ENCODE measurements at regions not wholly inside any gene's neighbourhood (a gene's known extent, or its start where the extent isn't known, plus 50 kb on each side); places are given as distances from the start of the nearest gene placed in this dataset.

DNA sequence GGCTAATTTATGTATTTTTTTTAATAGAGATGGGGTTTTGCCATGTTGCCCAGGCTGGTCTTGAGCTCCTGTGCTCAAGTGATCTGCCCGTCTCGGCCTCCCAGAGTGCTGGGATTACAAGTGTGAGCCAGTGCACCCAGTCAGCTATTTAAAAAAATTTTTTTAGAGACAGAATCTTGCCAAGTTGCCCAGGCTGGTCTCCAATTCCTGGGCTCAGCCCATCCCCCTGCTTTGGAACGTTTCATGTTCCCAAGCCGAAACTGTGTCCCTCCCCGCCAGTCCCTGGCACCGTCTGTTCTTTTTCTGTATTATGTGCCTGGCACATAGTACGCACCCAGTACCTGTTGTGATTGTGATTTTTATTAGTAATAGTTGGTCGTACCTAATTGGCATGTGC, 63.1 kb upstream of the MGAT5 start:
- H2AFZ ChIP-seq (ENCODE audit: control insufficient read depth, low read depth, low read length), result no peak overlapping the region
- ATAC-seq, result no peak
- H3K4me3 ChIP-seq, result no peak overlapping the region
- no peaks in the 10 kb centered on the region for H3K27me3 ChIP-seq (replicated peaks in 1 of 2; ENCODE audit: control insufficient read depth in 2 of 2, insufficient read depth in 2 of 2, low read length in 1 of 2)
- peaks cover 85% of the 10 kb centered on the region for H3K79me2 ChIP-seq (ENCODE audit: control insufficient read depth, insufficient read depth, low read length)
- ChIA-PET CTCF (interaction anchor here (1.1 kb wide), 1 partner anchor 55 kb away, joined by 4 read pairs; no protein-coding TSS in a partner anchor), RAD21 (ENCODE audit: unreplicated experiment) (no interaction called here), SMC1A (ENCODE audit: uncharacterized antibody, unreplicated experiment) (no interaction called here), POLR2A (no interaction called here)
- H3K36me3 ChIP-seq (ENCODE audit: control insufficient read depth in 2 of 2, insufficient read depth in 2 of 2, low read length in 1 of 2), result peaks cover 4 to 8% of the 10 kb centered on the region in 2 experiments; a peak in 3 of 4 replicates
- intact Hi-C loops (cut with micrococcal nuclease; ENCODE audit: unreplicated experiment), result no loop called here
- no peak overlapping the region for H3K27ac ChIP-seq (ENCODE audit: control insufficient read depth, insufficient read depth)
- H3K4me2 ChIP-seq (ENCODE audit: control insufficient read depth, insufficient read depth), result no peak overlapping the region
- peaks cover 14% of the 10 kb centered on the region; the same call in 1 of the 2 replicates for H3K4me1 ChIP-seq (ENCODE audit: control insufficient read depth, insufficient read depth, low read length)
- no peak for DNase-seq (ENCODE audit: low read depth, low spot score)
- no peaks in the 10 kb centered on the region; the same call in 1 of the 2 replicates for H4K20me1 ChIP-seq (ENCODE audit: control insufficient read depth, insufficient read depth)
- TF ChIP-seq, protein P1, sequence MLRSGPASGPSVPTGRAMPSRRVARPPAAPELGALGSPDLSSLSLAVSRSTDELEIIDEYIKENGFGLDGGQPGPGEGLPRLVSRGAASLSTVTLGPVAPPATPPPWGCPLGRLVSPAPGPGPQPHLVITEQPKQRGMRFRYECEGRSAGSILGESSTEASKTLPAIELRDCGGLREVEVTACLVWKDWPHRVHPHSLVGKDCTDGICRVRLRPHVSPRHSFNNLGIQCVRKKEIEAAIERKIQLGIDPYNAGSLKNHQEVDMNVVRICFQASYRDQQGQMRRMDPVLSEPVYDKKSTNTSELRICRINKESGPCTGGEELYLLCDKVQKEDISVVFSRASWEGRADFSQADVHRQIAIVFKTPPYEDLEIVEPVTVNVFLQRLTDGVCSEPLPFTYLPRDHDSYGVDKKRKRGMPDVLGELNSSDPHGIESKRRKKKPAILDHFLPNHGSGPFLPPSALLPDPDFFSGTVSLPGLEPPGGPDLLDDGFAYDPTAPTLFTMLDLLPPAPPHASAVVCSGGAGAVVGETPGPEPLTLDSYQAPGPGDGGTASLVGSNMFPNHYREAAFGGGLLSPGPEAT (IDR thresholded peaks at IDR 0.05; ENCODE audit: low read depth), result no peak
- TF ChIP-seq ZNF24 (IDR thresholded peaks at IDR 0.05), result no peak
- TF ChIP-seq CREM (IDR thresholded peaks at IDR 0.05; ENCODE audit: low read depth), result no peak
- TF ChIP-seq ETV6 (conservative IDR thresholded peaks at IDR 0.05 in 1 of 2, IDR thresholded peaks at IDR 0.05 in 1 of 2; ENCODE audit: borderline replicate concordance in 1 of 2, low read depth in 1 of 2), result no peak
- TF ChIP-seq, protein P2, sequence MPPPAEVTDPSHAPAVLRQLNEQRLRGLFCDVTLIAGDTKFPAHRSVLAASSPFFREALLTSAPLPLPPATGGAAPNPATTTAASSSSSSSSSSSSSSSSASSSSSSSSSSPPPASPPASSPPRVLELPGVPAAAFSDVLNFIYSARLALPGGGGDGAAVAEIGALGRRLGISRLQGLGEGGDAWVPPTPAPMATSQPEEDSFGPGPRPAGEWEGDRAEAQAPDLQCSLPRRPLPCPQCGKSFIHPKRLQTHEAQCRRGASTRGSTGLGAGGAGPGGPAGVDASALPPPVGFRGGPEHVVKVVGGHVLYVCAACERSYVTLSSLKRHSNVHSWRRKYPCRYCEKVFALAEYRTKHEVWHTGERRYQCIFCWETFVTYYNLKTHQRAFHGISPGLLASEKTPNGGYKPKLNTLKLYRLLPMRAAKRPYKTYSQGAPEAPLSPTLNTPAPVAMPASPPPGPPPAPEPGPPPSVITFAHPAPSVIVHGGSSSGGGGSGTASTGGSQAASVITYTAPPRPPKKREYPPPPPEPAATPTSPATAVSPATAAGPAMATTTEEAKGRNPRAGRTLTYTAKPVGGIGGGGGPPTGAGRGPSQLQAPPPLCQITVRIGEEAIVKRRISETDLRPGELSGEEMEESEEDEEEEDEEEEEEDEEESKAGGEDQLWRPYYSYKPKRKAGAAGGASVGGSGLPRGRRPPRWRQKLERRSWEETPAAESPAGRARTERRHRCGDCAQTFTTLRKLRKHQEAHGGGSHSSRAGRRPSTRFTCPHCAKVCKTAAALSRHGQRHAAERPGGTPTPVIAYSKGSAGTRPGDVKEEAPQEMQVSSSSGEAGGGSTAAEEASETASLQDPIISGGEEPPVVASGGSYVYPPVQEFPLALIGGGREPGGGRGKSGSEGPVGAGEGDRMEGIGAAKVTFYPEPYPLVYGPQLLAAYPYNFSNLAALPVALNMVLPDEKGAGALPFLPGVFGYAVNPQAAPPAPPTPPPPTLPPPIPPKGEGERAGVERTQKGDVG (CRISPR knock-in tag; IDR thresholded peaks at IDR 0.05), result no peak
- no peak for TF ChIP-seq NR2F1 (conservative IDR thresholded peaks at IDR 0.05)
- no peak for TF ChIP-seq PAX8 (IDR thresholded peaks at IDR 0.05)
- TF ChIP-seq TCF12 (IDR thresholded peaks at IDR 0.05; ENCODE audit: low read depth, low read length), result no peak
- no peak for TF ChIP-seq KAT2A (conservative IDR thresholded peaks at IDR 0.05; ENCODE audit: control insufficient read depth, low read depth, low read length)
- TF ChIP-seq IKZF2 (IDR thresholded peaks at IDR 0.05), result no peak
- TF ChIP-seq LARP7 (IDR thresholded peaks at IDR 0.05), result no peak
- TF ChIP-seq POLR2AphosphoS5 (IDR thresholded peaks at IDR 0.05; ENCODE audit: low read length), result no peak
- TF ChIP-seq ZNF274 (IDR thresholded peaks at IDR 0.05; ENCODE audit: insufficient read depth, insufficient read length), result no peak
- TF ChIP-seq, protein P3, sequence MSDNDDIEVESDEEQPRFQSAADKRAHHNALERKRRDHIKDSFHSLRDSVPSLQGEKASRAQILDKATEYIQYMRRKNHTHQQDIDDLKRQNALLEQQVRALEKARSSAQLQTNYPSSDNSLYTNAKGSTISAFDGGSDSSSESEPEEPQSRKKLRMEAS (IDR thresholded peaks at IDR 0.05; ENCODE audit: low read depth, low read length), result no peak
- TF ChIP-seq PML (IDR thresholded peaks at IDR 0.05; ENCODE audit: low read length), result no peak
- in situ Hi-C loops (cut with MboI), result no loop called here
- BruUV-seq (replicated peaks), result no TSS peak
- 93% methylated on average over 8 of the region's 8 CpGs for WGBS (ENCODE audit: insufficient coverage, insufficient replicate concordance, low lambda C conversion rate, missing lambda C conversion rate)
- no peaks in the 10 kb centered on the region; the same call in 2 of the 3 replicates for H3K9me3 ChIP-seq (replicated peaks; ENCODE audit: control insufficient read depth, insufficient read depth, low read length)
- no peak overlapping the region for H3K9ac ChIP-seq (ENCODE audit: control insufficient read depth, insufficient read depth, low read length)
- no peak for FAIRE-seq

Data from GM12878 (cell line).